ENCODE measurements at regions not wholly inside any gene's neighbourhood (a gene's known extent, or its start where the extent isn't known, plus 50 kb on each side); places are given as distances from the start of the nearest gene placed in this dataset.

DNA sequence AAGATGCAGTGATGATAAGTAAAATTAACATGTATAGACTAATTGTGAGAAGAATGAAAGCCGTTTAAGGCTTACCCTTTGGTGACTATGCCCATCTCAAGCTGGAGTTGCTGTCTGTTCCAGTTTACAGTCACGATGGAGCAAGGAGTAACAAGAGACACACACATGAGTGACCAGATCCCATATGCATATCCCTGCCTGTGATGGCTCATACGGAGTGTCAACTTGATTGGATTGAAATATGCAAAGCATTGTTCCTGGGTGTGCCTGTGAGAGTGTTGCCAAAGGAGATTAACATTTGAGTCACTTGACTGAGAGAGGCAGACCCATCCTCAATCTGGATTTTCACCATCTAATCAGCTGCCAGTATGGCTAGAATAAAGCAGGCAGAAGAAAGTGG lies 786.8 kb downstream of the FAM181B start:
- no peak overlapping the region for H3K4me3 ChIP-seq
- no peak overlapping the region for H3K4me2 ChIP-seq
- no peaks in the 10 kb centered on the region for H3K9me3 ChIP-seq (replicated peaks in 1 of 11)
- TF ChIP-seq Cebpa-rat (IDR thresholded peaks at IDR 0.05): no peak
- no peak overlapping the region for H3K27ac ChIP-seq
- H4K20me1 ChIP-seq: no peaks in the 10 kb centered on the region
- H3K36me3 ChIP-seq: no peaks in the 10 kb centered on the region
- no peaks in the 10 kb centered on the region for H3K27me3 ChIP-seq
- no peak overlapping the region for H3K9ac ChIP-seq
- peaks cover 0 to 16% (median 7%) of the 10 kb centered on the region in 10 experiments; a peak in 10 of 20 replicates for H3K4me1 ChIP-seq

DNA sequence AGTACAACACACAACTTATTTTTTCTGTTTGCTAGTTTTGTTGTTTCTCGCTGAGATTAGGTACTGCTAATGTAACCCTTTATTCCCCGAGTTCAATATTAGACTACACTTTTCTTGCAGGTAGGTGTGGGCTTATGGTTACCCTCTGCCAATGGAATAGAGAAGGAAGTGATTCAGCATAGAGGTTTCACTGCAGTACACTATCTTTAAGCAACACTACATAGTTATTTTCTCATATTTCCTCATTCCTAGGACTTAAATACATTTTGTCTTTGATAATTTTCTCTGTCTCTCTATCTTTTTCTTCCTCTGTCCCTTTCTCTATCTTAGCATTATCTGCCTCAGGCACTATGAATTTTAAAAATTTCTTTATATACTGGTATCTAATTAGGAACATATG lies 791.0 kb downstream of the FAM181B start:
- H3K4me3 ChIP-seq: no peak overlapping the region
- H3K4me2 ChIP-seq: peak overlapping the region in 6 of 11 experiments; percentile 2 to 55 (median 28); a peak in 7 of 22 replicates
- H3K36me3 ChIP-seq: no peaks in the 10 kb centered on the region
- no peaks in the 10 kb centered on the region for H3K27me3 ChIP-seq
- no peaks in the 10 kb centered on the region for H4K20me1 ChIP-seq
- H3K9me3 ChIP-seq (replicated peaks in 1 of 11): peaks cover 0 to 7% (median 0%) of the 10 kb centered on the region in 11 experiments; a peak in 2 of 22 replicates
- H3K9ac ChIP-seq: no peak overlapping the region
- peaks cover 0 to 16% (median 7%) of the 10 kb centered on the region in 10 experiments; a peak in 9 of 20 replicates for H3K4me1 ChIP-seq
- TF ChIP-seq Cebpa-rat (IDR thresholded peaks at IDR 0.05): no peak
- H3K27ac ChIP-seq: peak overlapping the region in 4 of 11 experiments; percentile 24 to 52 (median 40); a peak in 7 of 22 replicates

DNA sequence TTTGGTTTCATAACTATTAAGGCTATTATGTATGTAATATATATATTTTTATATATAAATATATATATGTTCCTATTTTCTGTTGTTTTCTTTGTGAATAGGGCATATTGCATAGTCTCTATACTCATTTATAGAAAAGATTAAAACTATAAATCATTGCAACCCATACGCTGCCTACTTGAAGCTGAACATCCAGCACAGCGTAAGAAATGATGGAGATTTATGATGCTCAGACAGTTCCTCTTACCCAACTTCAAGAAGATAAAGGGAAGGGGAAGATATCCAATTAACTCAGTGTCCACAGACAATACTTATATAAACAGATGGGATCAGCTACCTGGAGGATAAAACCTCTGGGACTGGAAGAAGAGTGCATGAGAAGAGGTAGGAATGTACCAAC lies 791.7 kb downstream of the FAM181B start:
- H3K9ac ChIP-seq: no peak overlapping the region
- peaks cover 0 to 16% (median 7%) of the 10 kb centered on the region in 10 experiments; a peak in 9 of 20 replicates for H3K4me1 ChIP-seq
- no peaks in the 10 kb centered on the region for H4K20me1 ChIP-seq
- TF ChIP-seq Cebpa-rat (IDR thresholded peaks at IDR 0.05): no peak
- no peaks in the 10 kb centered on the region for H3K27me3 ChIP-seq
- H3K9me3 ChIP-seq (replicated peaks in 1 of 11): peaks cover 0 to 7% (median 0%) of the 10 kb centered on the region in 11 experiments; a peak in 2 of 22 replicates
- no peak overlapping the region for H3K27ac ChIP-seq
- H3K4me2 ChIP-seq: no peak overlapping the region
- no peak overlapping the region for H3K4me3 ChIP-seq
- no peaks in the 10 kb centered on the region for H3K36me3 ChIP-seq

DNA sequence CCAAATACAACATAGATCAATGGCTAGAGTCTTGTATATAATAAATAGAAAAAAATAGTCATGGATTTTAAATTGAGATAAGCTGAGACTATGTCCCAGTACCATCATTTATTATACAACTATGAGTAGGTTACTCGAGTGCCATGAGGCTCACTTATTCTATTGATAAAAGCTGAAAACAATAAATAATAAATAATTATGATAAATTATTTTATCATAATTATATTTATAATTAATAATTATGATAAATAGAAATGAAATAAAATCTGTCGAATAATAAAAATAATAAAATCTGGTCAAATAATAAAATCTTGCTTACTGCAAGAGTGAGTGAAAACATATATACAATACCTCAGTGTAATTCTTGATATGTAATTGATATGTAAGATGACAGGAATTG lies 801.4 kb downstream of the FAM181B start:
- Histone ChIP-seq H3K4me2 (no peak overlapping the region), H3K4me1 (no peaks in the 10 kb centered on the region), H3K9ac (no peak overlapping the region), H3K27ac (no peak overlapping the region), H3K9me3 (replicated peaks in 1 of 11) (no peaks in the 10 kb centered on the region), H4K20me1 (no peaks in the 10 kb centered on the region), H3K4me3 (no peak overlapping the region), H3K36me3 (no peaks in the 10 kb centered on the region), H3K27me3 (no peaks in the 10 kb centered on the region)
- TF ChIP-seq Cebpa-rat (IDR thresholded peaks at IDR 0.05): no peak

DNA sequence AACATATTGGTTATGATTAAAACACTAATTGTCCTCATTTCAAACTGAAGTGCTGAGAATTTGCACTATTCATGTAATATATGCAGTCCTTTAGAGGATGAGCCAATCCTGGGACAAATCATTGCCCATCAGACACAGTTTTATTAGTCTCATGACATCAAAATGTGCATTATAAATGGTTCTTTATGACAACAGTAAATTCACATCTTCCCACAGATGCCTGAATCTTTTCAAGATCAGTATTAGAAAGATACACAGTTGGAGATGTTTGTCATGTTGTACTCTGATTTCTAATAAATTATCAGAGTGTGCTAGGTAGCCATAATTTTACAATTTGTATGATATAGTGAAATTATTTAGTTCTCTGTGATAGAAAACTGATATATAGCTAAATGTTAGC lies 813.5 kb downstream of the FAM181B start:
- Histone ChIP-seq H3K27ac (no peak overlapping the region), H3K27me3 (no peaks in the 10 kb centered on the region), H3K9me3 (replicated peaks in 1 of 11) (no peaks in the 10 kb centered on the region), H3K4me1 (no peaks in the 10 kb centered on the region), H3K4me3 (no peak overlapping the region), H3K36me3 (no peaks in the 10 kb centered on the region), H3K9ac (no peak overlapping the region), H3K4me2 (no peak overlapping the region), H4K20me1 (no peaks in the 10 kb centered on the region)
- TF ChIP-seq Cebpa-rat (IDR thresholded peaks at IDR 0.05): no peak

DNA sequence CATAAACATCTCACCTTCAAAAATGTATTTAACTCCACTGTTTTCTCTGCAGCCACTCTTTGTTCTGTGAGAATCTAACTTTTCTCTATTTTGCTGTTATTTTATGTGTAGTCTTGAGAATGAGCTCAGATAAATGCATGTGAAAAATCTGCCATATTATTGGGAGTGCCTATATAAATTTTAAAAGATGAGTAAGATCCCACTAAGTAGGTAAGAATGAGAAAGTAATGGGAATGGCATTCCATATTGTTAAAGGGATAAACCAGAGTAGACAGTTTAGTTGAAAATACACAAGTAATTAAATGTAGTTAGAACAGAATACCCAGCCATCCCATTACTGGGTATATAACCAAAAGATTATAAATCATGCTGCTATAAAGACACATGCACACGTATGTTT lies 817.2 kb downstream of the FAM181B start:
- Histone ChIP-seq H3K4me3 (no peak overlapping the region), H3K9ac (no peak overlapping the region), H4K20me1 (no peaks in the 10 kb centered on the region), H3K36me3 (no peaks in the 10 kb centered on the region), H3K27ac (no peak overlapping the region), H3K27me3 (no peaks in the 10 kb centered on the region), H3K4me1 (no peaks in the 10 kb centered on the region), H3K4me2 (no peak overlapping the region), H3K9me3 (replicated peaks in 1 of 11) (no peaks in the 10 kb centered on the region)
- no peak for TF ChIP-seq Cebpa-rat (IDR thresholded peaks at IDR 0.05)

DNA sequence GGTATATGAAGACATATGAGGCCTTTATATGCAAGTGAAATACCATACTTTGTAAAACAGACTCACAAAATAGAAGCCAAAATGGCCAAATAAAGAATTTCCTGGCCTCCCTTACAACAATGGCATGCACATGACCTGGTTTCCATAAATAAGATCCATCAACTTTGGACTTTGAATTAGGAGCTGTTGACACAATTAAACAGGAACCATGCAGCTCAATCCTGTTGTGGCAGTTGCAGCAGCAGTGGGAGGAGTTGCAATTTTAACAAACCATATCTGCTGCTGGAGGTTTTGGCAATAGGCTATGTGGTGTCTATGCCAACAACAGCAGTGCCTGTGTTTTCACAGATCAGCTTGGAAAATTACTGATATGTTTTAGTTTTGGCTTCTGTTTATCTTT lies 818.6 kb downstream of the FAM181B start:
- Histone ChIP-seq H3K27ac (no peak overlapping the region), H3K4me2 (no peak overlapping the region), H3K36me3 (no peaks in the 10 kb centered on the region), H3K4me3 (no peak overlapping the region), H3K9ac (no peak overlapping the region), H4K20me1 (no peaks in the 10 kb centered on the region), H3K4me1 (no peaks in the 10 kb centered on the region), H3K9me3 (replicated peaks in 1 of 11) (no peaks in the 10 kb centered on the region), H3K27me3 (no peaks in the 10 kb centered on the region)
- no peak for TF ChIP-seq Cebpa-rat (IDR thresholded peaks at IDR 0.05)

DNA sequence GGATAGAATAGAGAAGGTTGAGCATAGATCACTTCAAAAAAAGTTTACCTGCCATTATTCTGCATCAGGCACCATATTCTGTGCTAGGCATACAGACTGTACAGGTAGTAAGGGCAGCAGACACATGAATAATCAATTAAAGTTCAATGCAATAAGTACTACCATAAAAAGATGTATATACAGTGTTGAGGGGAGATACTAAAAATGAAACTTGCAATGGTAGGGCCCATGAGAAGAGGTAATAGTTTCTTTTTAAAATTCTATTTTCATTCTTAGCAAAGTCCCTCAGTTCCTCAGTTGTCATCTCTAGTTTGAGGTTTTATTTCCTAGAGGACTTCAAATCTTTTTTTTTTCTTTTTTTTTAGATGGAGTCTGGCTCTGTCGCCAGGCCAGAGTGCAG lies 819.9 kb downstream of the FAM181B start:
- Histone ChIP-seq H3K9ac (no peak overlapping the region), H3K9me3 (replicated peaks in 1 of 11) (peaks cover 0 to 5% (median 0%) of the 10 kb centered on the region in 11 experiments; a peak in 1 of 22 replicates), H3K27ac (no peak overlapping the region), H4K20me1 (no peaks in the 10 kb centered on the region), H3K4me2 (no peak overlapping the region), H3K27me3 (no peaks in the 10 kb centered on the region), H3K4me3 (no peak overlapping the region), H3K36me3 (no peaks in the 10 kb centered on the region), H3K4me1 (no peaks in the 10 kb centered on the region)
- TF ChIP-seq Cebpa-rat (IDR thresholded peaks at IDR 0.05): no peak

DNA sequence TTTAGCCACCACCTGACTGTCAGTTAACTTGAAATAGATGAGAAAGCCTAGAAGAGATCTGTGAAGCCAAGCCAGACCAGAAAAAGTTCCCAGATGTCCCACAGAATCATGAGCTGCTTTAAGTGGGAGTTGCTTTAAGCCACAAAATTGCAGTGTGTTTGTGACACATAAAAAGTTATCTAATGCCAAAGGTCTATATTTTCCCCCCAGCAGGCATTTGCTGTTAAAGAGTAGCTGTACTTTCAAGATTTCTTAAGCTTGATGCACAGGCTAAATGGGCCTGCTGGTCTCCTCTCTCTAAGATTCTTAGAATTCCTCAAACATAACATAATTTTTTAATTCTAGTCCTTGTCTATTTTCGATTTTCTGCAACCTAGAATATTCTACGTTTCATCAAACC lies 825.7 kb downstream of the FAM181B start:
- Histone ChIP-seq H3K27me3 (no peaks in the 10 kb centered on the region), H3K9me3 (replicated peaks in 1 of 11) (peaks cover 0 to 10% (median 0%) of the 10 kb centered on the region in 11 experiments; a peak in 2 of 22 replicates)
- no peak for TF ChIP-seq Cebpa-rat (IDR thresholded peaks at IDR 0.05)

DNA sequence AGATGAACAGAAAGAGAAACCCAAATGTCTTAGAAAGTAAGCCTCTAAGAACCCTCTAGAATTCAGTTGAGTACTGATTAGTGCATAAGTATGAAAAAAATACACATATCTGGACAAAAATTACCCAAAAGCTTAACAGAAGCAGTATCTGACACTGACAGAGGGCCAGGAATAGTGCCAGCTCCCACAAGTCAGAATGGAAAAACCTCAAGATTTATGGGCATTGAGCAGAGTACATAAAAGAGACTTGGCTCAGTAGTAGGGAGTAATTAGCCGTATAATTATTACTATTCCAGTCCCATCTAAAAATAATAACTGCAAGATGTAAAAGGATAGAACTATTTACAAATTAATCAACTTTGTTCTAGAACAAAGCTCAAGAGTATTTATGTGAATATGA lies 834.5 kb downstream of the FAM181B start:
- no peaks in the 10 kb centered on the region for H3K4me1 ChIP-seq
- no peak for TF ChIP-seq Cebpa-rat (IDR thresholded peaks at IDR 0.05)
- H4K20me1 ChIP-seq: no peaks in the 10 kb centered on the region
- H3K27ac ChIP-seq: no peak overlapping the region
- no peak overlapping the region for H3K4me2 ChIP-seq
- H3K9ac ChIP-seq: no peak overlapping the region
- H3K27me3 ChIP-seq: no peaks in the 10 kb centered on the region
- no peak overlapping the region for H3K4me3 ChIP-seq
- no peaks in the 10 kb centered on the region for H3K36me3 ChIP-seq
- H3K9me3 ChIP-seq (replicated peaks in 1 of 11): peaks cover 0 to 8% (median 0%) of the 10 kb centered on the region in 11 experiments; a peak in 2 of 22 replicates

More for the DNA sequence above, 825.7 kb downstream of the FAM181B start:
- Histone ChIP-seq H4K20me1 (no peaks in the 10 kb centered on the region), H3K36me3 (no peaks in the 10 kb centered on the region), H3K9ac (no peak overlapping the region), H3K4me1 (no peaks in the 10 kb centered on the region), H3K27ac (no peak overlapping the region), H3K4me2 (no peak overlapping the region), H3K4me3 (no peak overlapping the region)

All from BLaER1 treated with 17β-estradiol and CSF1 and Interleukin-3, amounts not matched to agents 10 nM and 100 nM (cell line).